Activated B cell treated with CpG ODN at 0.5 μM for 24 hours (primary cell): ENCODE measurements at regions not wholly inside any gene's neighbourhood (a gene's known extent, or its start where the extent isn't known, plus 50 kb on each side); places are given as distances from the start of the nearest gene placed in this dataset.

ENCODE experiments used
- ATAC-seq: fragments of 200-7000 bp; cut with Tn5 transposase; one replicate; pipeline ENCODE4 v1.10.0; 2021; ENCODE audit warnings: low read depth, mild to moderate bottlenecking, moderate library complexity
- CTCF ChIA-PET: fragments of 350-600 bp; sonication (Branson Sonifier 250); formaldehyde crosslinking; loops from one replicate; lab custom pipeline; 2021; ENCODE audit warnings: antibody characterized with exemption; lab: Charles Lee
- POLR2A ChIA-PET: fragments of 350-600 bp; sonication (Branson Sonifier 250); formaldehyde crosslinking; loops from one replicate; lab custom pipeline; 2021; ENCODE audit warnings: antibody characterized with exemption; lab: Charles Lee
- DNase-seq: peaks from one replicate; pipeline ENCODE4 v3.0.0; 2022
- H3K27ac Mint-ChIP-seq: one replicate; pipeline ENCODE4 v1.8.0; 2020; ENCODE audit warnings: mixed read lengths
- H3K27me3 Mint-ChIP-seq: one replicate; pipeline ENCODE4 v1.8.0; 2021; ENCODE audit warnings: mixed read lengths
- H3K36me3 Mint-ChIP-seq: one replicate; pipeline ENCODE4 v1.8.0; 2021; ENCODE audit warnings: low read depth, mixed read lengths
- H3K4me1 Mint-ChIP-seq: one replicate; pipeline ENCODE4 v1.8.0; 2021; ENCODE audit warnings: mixed read lengths
- H3K4me3 Mint-ChIP-seq: one replicate; pipeline ENCODE4 v1.8.0; 2020; ENCODE audit warnings: mild to moderate bottlenecking, mixed read lengths
- H3K9me3 Mint-ChIP-seq: one replicate; pipeline ENCODE4 v1.8.0; 2020; ENCODE audit warnings: mixed read lengths
- intact Hi-C: fragments of 100-400 bp; cut with micrococcal nuclease; formaldehyde crosslinking; loops from one replicate; pipeline ENCODE4 v1.15.1; 2024
- TF ChIP-seq, protein P1 (sequence below): fragments of 200-600 bp; IDR thresholded peaks from one replicate; pipeline ENCODE4 v1.8.0; 2022; ENCODE audit warnings: antibody characterized with exemption, mild to moderate bottlenecking

DNA sequence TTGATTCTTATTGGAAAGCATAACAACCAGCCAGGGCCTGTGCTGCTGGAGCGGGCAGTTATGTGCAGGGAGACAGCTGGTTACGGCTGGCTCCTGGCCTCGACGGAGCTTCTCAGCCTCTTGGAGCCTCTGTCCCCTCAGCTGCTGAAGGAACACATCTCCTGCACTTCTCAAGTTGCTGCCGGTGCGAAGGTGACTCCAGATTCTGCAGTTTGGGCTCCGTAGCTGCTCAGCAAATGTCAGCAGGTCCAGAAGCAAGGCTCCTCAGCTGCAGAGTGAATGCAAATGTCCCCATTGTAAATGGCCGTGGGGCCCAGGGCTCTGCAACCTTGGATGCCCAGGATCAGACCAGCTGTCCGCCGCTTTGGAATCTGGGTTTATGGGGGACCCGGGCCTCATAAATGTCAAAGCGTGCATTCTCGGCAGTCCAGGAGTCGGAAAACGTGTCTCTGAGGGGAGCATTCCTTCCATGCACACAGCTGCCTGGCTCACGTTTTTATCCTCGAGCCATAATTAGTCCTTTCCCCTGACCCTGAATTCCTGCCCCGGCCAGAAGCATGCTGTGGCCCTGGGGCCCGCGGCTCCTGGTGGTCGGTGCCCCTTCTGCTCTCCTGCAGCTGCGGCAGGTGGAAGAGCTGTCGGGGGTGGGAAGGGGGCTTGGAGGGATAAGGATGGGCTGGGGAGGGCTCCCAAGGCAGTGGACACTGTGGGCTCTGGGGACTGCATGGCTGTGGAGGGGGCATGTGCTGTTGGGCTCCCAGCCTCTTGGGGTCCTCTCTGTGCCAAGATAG is 106.0 kb downstream of the KIF26A start:
- no peak overlapping the region for H3K27ac Mint-ChIP-seq
- CTCF ChIA-PET: no interaction called here
- no peak for ATAC-seq
- peak; percentile 4 for DNase-seq
- H3K36me3 Mint-ChIP-seq: no peaks in the 10 kb centered on the region
- TF ChIP-seq, protein P1, sequence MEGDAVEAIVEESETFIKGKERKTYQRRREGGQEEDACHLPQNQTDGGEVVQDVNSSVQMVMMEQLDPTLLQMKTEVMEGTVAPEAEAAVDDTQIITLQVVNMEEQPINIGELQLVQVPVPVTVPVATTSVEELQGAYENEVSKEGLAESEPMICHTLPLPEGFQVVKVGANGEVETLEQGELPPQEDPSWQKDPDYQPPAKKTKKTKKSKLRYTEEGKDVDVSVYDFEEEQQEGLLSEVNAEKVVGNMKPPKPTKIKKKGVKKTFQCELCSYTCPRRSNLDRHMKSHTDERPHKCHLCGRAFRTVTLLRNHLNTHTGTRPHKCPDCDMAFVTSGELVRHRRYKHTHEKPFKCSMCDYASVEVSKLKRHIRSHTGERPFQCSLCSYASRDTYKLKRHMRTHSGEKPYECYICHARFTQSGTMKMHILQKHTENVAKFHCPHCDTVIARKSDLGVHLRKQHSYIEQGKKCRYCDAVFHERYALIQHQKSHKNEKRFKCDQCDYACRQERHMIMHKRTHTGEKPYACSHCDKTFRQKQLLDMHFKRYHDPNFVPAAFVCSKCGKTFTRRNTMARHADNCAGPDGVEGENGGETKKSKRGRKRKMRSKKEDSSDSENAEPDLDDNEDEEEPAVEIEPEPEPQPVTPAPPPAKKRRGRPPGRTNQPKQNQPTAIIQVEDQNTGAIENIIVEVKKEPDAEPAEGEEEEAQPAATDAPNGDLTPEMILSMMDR: no peak
- H3K9me3 Mint-ChIP-seq: no peaks in the 10 kb centered on the region
- H3K4me1 Mint-ChIP-seq: peaks cover 6% of the 10 kb centered on the region
- no peak overlapping the region for H3K4me3 Mint-ChIP-seq
- intact Hi-C loops: no loop called here
- H3K27me3 Mint-ChIP-seq: peaks cover 2% of the 10 kb centered on the region
- POLR2A ChIA-PET: no interaction called here

DNA sequence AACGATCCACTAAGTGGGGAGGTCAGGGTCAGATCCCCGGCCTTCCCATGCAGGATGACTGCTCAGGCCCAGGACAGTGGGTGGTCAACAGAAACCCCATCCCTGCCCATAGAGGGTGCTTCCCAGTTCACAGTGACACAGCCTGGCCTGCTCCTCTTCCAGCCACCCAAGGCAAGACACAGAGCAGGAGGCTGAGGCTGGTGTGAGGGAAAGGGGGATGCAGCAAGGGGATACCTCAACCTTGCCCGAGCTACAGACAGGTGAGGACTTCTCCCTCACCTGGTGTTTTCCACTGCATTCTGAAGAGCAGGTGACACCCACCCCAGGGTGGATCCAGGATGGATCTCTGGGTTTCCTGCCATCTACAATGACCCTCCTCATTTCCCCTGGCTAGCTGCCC is 106.7 kb downstream of the KIF26A start:
- Mint-ChIP-seq H3K4me3 (no peak overlapping the region), H3K9me3 (no peaks in the 10 kb centered on the region), H3K4me1 (peaks cover 6% of the 10 kb centered on the region), H3K27me3 (peaks cover 2% of the 10 kb centered on the region), H3K27ac (no peak overlapping the region), H3K36me3 (no peaks in the 10 kb centered on the region)
- CTCF ChIA-PET: no interaction called here
- TF ChIP-seq, protein P1: no peak
- POLR2A ChIA-PET: no interaction called here
- intact Hi-C loops: no loop called here
- no peak for DNase-seq
- no peak for ATAC-seq

DNA sequence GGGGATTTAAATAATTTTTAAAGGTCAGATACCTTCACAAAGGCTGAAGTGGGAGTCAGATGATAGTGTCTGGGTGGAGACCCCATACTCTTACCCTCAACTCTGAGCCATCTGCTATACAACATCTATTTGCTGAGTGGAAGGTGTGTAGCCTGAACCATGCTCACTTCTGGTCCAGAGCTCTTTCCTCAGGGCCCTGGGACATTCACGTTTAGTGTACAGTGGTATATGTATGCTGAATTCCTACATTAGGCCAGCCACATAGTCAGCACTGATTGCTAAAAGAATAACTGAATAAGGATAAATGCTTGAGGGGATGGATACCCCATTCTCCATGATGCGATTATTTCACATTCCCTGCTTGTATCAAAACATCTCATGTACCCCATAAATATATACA is 107.3 kb downstream of the KIF26A start:
- ATAC-seq (no peak), DNase-seq (no peak)
- TF ChIP-seq, protein P1: no peak
- Mint-ChIP-seq H3K9me3 (no peaks in the 10 kb centered on the region), H3K4me3 (no peak overlapping the region), H3K27me3 (no peaks in the 10 kb centered on the region), H3K27ac (no peak overlapping the region), H3K4me1 (no peaks in the 10 kb centered on the region), H3K36me3 (no peaks in the 10 kb centered on the region)
- POLR2A ChIA-PET: no interaction called here
- intact Hi-C loops: no loop called here
- CTCF ChIA-PET: no interaction called here

DNA sequence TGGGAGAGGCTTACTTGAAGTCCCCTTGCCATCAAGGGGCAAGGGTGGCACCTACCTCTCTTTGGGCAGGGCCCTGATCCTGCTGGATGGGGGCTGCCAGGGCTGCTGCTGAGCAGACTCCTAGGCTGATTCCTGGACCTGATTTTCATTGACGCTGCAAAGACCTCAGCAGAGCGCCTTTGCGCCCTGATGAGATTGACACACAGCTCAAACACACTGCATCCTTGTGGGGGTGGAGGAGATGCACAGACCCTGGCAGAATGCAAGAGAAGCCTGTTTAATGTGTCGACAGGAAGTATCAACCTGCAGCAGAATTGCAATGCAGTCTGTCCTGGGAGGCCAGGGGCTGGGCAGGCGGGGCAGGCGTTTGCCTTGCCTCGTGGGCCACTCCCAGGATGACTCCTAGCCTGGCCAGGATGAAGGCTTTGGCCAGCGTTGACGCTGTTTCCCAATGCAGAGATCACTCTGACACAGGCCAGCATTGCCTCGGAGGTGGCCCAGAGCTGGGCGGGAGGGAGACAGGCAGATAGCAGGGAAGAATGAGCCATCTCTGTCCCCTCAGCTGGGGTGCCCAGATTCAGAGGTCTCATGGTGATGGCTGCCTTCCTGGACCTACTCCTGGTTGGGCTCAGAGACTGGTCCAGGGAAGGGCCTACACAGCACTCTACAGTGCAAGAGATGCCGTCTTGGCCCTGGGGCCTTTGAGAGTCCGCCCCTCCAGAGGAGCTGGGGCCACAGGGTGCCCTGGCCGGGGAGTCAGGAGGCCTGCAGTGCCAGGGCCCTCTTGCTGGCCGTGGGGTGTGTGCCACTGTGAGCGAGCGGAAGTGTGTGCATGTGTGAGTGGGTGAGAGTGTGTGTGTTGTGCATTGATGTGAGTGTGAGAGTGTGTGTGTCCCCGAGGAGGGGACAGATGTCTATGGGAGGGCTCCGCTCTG is 108.3 kb downstream of the KIF26A start:
- DNase-seq: peak; percentile 4
- ATAC-seq: no peak
- Mint-ChIP-seq H3K36me3 (no peaks in the 10 kb centered on the region), H3K27me3 (no peaks in the 10 kb centered on the region), H3K4me3 (no peak overlapping the region), H3K27ac (no peak overlapping the region), H3K9me3 (no peaks in the 10 kb centered on the region), H3K4me1 (no peaks in the 10 kb centered on the region)
- intact Hi-C loops: no loop called here
- CTCF ChIA-PET: no interaction called here
- TF ChIP-seq, protein P1: no peak
- POLR2A ChIA-PET: no interaction called here
